ENCODE measurements at regions not wholly inside any gene's neighbourhood (a gene's known extent, or its start where the extent isn't known, plus 50 kb on each side); places are given as distances from the start of the nearest gene placed in this dataset.
"Not testable (repeated sequence)": the region's sequence is repeated elsewhere in the genome, so short reads cannot be mapped to it uniquely, and the experiment has no call there.

- intact Hi-C loops (cut with micrococcal nuclease), result no loop called here
Observed at GRCh38 chr6:4271761-4272470, 136.5 kb upstream of the ECI2 start.

GRCh38 chr6:4270776-4271175, 135.4 kb upstream of the ECI2 start:
- intact Hi-C loops (cut with micrococcal nuclease), result no loop called here

GRCh38 chr6:4270001-4270400, 134.6 kb upstream of the ECI2 start:
- intact Hi-C loops (cut with micrococcal nuclease), result no loop called here

GRCh38 chr6:4268171-4268570, 132.8 kb upstream of the ECI2 start:
- intact Hi-C loops (cut with micrococcal nuclease), result no loop called here

- intact Hi-C loops (cut with micrococcal nuclease), result no loop called here
Observed at GRCh38 chr6:4265740-4266139, 130.4 kb upstream of the ECI2 start.

- intact Hi-C loops (cut with micrococcal nuclease), result no loop called here
Observed at GRCh38 chr6:4264601-4265000, 129.2 kb upstream of the ECI2 start.

GRCh38 chr6:4264081-4264480, 128.7 kb upstream of the ECI2 start:
- intact Hi-C loops (cut with micrococcal nuclease), result no loop called here

GRCh38 chr6:4262526-4262925, 127.2 kb upstream of the ECI2 start:
- intact Hi-C loops (cut with micrococcal nuclease), result no loop called here

GRCh38 chr6:4259391-4259790, 124.0 kb upstream of the ECI2 start:
- intact Hi-C loops (cut with micrococcal nuclease), result no loop called here

- intact Hi-C loops (cut with micrococcal nuclease), result no loop called here
Observed at GRCh38 chr6:4258733-4259132, 123.4 kb upstream of the ECI2 start.

- intact Hi-C loops (cut with micrococcal nuclease), result no loop called here
Observed at GRCh38 chr6:4256969-4257368, 121.6 kb upstream of the ECI2 start.

- intact Hi-C loops (cut with micrococcal nuclease), result no loop called here
Observed at GRCh38 chr6:4253604-4254231, 118.3 kb upstream of the ECI2 start.

- intact Hi-C loops (cut with micrococcal nuclease), result not testable (repeated sequence)
Observed at GRCh38 chr6:4252445-4252844, 117.1 kb upstream of the ECI2 start.

GRCh38 chr6:4250645-4251044, 115.3 kb upstream of the ECI2 start:
- intact Hi-C loops (cut with micrococcal nuclease), result no loop called here

- intact Hi-C loops (cut with micrococcal nuclease), result not testable (repeated sequence)
Observed at GRCh38 chr6:4243832-4244231, 108.5 kb upstream of the ECI2 start.

- intact Hi-C loops (cut with micrococcal nuclease), result no loop called here
Observed at GRCh38 chr6:4243237-4243636, 107.9 kb upstream of the ECI2 start.

GRCh38 chr6:4242601-4243000, 107.2 kb upstream of the ECI2 start:
- intact Hi-C loops (cut with micrococcal nuclease), result no loop called here

GRCh38 chr6:4240148-4240547, 104.8 kb upstream of the ECI2 start:
- intact Hi-C loops (cut with micrococcal nuclease), result no loop called here

- intact Hi-C loops (cut with micrococcal nuclease), result no loop called here
Observed at GRCh38 chr6:4225161-4225872, 89.9 kb upstream of the ECI2 start.

- intact Hi-C loops (cut with micrococcal nuclease), result no loop called here
Observed at GRCh38 chr6:4224067-4224978, 88.9 kb upstream of the ECI2 start.

- intact Hi-C loops (cut with micrococcal nuclease), result no loop called here
Observed at GRCh38 chr6:4220558-4220957, 85.2 kb upstream of the ECI2 start.

Measured in T-helper 1 cell treated with Interleukin-12 subunit alpha and Interleukin-12 subunit beta and Interleukin-4 antibody, amounts not matched to agents 30 ng/mL and 1 ng/mL, for 36 hours (primary cell).